Fibroblast of pulmonary artery (primary cell): ENCODE measurements at regions not wholly inside any gene's neighbourhood (a gene's known extent, or its start where the extent isn't known, plus 50 kb on each side); places are given as distances from the start of the nearest gene placed in this dataset.

Experiments used
- DNase-seq: peaks from one replicate; pipeline ENCODE4 v3.0.0-alpha.2; 2010; ENCODE audit warnings: low read depth
- H3K4me3 ChIP-seq: replicated peaks from 2 replicates; pipeline ENCODE4 v1.5.1; 2011; ENCODE audit warnings: low read depth, mild to moderate bottlenecking, control low read depth, low read length, moderate library complexity
- TF ChIP-seq, protein P1 (sequence below): IDR thresholded peaks from 2 replicates; pipeline ENCODE4 v1.5.1; 2011; ENCODE audit warnings: mild to moderate bottlenecking, control low read depth, low read length, inconsistent platforms; ENCODE audit errors: missing control alignments

DNA sequence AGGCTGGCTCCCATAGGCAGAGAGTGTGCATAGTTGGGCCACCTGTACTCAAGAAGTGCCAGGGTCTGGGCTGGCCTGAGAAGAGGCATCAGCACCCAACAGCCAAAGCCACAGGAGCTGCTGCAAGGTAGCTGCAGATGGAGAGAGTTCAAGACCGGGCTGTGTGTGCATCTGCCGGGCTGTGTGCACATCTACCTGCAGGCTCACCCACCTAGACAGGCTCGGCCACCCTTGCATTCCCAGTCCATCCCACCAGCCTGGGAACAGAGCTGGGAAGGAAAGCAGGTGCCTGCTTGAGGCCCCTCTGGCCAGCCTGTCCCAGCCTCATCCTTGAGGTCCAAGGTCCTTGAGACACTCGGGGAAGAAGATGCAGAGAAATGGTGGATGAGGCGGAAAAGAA, 194.4 kb upstream of the AJAP1 start:
- no peak for DNase-seq
- H3K4me3 ChIP-seq: no peak overlapping the region
- TF ChIP-seq, protein P1, sequence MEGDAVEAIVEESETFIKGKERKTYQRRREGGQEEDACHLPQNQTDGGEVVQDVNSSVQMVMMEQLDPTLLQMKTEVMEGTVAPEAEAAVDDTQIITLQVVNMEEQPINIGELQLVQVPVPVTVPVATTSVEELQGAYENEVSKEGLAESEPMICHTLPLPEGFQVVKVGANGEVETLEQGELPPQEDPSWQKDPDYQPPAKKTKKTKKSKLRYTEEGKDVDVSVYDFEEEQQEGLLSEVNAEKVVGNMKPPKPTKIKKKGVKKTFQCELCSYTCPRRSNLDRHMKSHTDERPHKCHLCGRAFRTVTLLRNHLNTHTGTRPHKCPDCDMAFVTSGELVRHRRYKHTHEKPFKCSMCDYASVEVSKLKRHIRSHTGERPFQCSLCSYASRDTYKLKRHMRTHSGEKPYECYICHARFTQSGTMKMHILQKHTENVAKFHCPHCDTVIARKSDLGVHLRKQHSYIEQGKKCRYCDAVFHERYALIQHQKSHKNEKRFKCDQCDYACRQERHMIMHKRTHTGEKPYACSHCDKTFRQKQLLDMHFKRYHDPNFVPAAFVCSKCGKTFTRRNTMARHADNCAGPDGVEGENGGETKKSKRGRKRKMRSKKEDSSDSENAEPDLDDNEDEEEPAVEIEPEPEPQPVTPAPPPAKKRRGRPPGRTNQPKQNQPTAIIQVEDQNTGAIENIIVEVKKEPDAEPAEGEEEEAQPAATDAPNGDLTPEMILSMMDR: no peak

DNA sequence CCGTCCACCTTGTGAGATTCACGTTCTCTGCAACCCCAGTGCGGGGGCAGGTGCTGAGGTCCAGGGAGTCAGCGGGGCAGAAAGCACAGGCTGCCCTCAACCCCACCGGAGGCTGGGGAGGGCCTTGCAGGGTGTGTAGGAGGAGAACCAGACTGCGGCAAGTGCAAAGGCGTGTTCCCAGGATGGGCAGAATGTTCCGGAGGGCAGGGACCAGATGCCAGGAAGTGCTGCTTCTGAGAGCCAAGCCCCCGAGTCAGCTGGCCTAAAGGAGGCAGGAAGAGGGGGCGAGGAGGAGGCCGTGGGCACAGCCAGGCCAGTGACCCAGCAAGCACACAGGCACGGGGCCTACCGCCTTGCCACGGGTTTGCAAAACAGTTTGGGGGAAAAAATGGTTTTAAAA, 193.8 kb upstream of the AJAP1 start:
- DNase-seq: no peak
- no peak overlapping the region for H3K4me3 ChIP-seq
- TF ChIP-seq, protein P1: no peak

DNA sequence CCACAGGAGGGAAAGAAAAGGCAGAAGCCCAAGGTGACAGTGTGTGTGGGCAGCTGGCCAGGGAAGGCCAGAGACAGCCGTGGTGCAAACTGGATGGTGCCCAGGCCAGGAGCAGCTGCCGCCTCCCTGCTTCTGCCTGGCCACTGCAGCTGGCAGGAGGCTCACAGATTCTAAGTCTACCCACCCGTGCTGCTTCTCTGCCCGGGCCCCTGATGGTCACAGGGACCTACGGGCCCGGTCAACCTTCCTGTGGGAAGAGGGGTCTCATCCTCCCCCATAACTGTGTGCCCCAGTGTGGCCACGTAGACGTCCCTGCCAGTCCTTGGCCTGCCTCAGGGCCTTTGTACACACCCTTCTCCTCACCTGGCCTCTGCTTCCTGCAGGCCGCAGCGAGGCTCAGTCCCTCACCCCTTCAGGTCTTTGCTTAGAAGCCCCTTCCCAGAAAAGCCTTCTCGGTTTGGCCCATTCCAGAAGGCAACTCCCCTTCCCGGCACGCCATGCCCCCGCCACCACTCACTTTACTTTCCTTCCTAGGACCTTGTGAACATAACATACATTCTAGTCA, 192.6 kb upstream of the AJAP1 start:
- DNase-seq: no peak
- TF ChIP-seq, protein P1: no peak
- no peak overlapping the region for H3K4me3 ChIP-seq

DNA sequence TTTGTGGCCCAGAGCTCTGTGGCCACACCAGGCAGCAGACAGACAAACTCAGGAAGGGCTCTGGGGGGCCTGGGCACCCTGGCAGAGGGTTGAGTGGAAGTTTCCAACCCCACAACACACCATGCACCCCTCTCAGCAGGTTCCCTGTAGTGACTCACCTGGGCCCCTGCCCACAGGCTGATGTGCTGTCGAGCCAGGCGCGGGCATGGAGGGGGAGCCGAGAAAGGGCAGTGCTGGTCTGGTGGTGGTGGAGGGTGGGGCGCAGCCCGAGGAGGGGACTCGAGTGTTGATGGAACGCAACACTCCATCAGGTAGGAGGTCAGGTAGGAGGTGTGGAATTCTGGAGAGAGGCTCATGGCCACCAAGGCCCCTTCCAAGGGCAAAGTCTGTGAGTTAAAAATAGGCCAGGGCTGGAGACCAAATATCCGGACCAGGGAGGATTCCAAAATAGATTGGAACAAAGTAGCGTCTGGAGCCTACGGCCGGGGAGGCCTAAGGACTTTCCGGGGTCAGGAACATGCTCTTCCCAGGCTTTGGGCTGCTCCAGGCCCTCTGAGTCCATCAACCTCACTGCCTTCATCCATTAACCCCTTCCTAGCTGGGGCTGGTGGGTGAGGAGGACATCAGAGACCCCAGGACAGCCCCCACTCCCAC, 191.5 kb upstream of the AJAP1 start:
- no peak for DNase-seq
- H3K4me3 ChIP-seq: no peak overlapping the region
- TF ChIP-seq, protein P1: no peak

DNA sequence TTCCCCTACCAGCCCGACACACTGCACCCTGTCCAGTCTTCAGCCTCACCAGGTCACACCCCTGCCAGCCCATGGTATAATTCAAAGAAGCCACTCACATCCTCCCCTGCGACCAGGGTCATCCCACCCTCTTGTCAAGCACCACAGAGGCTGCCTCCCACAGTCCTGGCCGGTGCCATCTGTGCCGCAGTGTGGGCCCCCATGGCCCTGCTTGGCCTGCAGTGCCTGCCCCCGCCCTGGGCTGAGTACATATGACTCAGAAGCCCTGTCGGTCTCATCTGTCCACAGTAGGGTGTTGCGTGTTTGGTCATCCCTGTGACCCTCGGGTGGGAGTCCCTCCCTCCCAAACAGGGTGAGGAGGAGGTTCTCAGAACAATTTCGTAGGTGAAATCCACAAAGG, 190.8 kb upstream of the AJAP1 start:
- H3K4me3 ChIP-seq: no peak overlapping the region
- TF ChIP-seq, protein P1: no peak
- DNase-seq: no peak

DNA sequence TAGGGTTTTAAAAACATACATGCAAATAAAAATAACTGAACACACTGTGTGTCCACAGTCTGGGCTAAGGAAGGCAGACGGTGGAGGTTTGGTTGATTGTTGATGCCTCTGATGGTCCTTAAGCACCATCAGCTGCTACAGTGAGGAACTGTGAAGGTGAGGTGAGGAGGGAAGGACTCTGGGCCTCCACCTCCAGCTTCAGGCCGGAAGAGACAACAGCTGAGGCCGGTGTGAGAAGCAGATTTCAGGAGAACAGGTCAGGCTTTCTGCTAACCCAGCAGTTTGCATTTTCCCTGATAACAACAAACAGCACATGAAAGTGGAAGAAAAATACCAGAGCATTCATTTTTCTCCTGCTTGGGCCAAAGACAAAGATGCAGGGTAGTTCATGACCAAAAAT, 189.9 kb upstream of the AJAP1 start:
- TF ChIP-seq, protein P1: no peak
- H3K4me3 ChIP-seq: no peak overlapping the region
- no peak for DNase-seq

DNA sequence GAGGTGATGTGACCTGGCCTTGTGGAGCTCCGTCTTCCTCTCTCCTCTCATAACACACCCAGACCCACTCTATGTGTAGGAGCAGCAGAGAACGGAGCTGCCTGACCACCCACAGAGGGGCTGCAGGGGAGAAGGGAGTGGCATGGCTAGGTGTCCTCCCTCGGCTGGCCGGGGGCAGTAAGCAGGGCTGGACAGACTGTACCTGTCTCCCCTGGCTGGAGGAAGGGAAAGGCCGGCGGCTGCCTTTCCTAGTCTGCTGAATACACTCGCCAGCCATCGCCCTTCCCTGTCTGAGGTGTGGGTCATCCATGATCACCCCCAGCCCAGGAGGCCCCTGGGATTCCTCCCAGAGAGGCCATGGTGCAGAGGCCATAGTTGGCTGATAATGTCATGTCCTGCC, 187.2 kb upstream of the AJAP1 start:
- no peak for DNase-seq
- no peak overlapping the region for H3K4me3 ChIP-seq
- TF ChIP-seq, protein P1: no peak
